ENCODE measurements at regions not wholly inside any gene's neighbourhood (a gene's known extent, or its start where the extent isn't known, plus 50 kb on each side); places are given as distances from the start of the nearest gene placed in this dataset.
"Not testable (repeated sequence)": the region's sequence is repeated elsewhere in the genome, so short reads cannot be mapped to it uniquely, and the experiment has no call there.

GRCh38 chr3:33957176-33957575 is 158.7 kb downstream of the PDCD6IP start:
- no peak for DNase-seq

GRCh38 chr3:33958661-33959060 is 160.2 kb downstream of the PDCD6IP start:
- no peak for DNase-seq

- no peak for DNase-seq
Measured at GRCh38 chr3:33962396-33962795, 164.0 kb downstream of the PDCD6IP start.

- DNase-seq, result not testable (repeated sequence)
Measured at GRCh38 chr3:33970180-33970579, 171.8 kb downstream of the PDCD6IP start.

- DNase-seq, result no peak
Measured at GRCh38 chr3:33971055-33971454, 172.6 kb downstream of the PDCD6IP start.

- no peak for DNase-seq
Measured at GRCh38 chr3:33975463-33975862, 177.0 kb downstream of the PDCD6IP start.

GRCh38 chr3:33977227-33977626 is 178.8 kb downstream of the PDCD6IP start:
- DNase-seq, result no peak

- no peak for DNase-seq
Measured at GRCh38 chr3:33980252-33980651, 181.8 kb downstream of the PDCD6IP start.

GRCh38 chr3:33982269-33982798 is 183.9 kb downstream of the PDCD6IP start:
- DNase-seq, result no peak

- DNase-seq, result not testable (repeated sequence)
Measured at GRCh38 chr3:33982949-33983348, 184.5 kb downstream of the PDCD6IP start.

- no peak for DNase-seq
Measured at GRCh38 chr3:33989229-33989628, 190.8 kb downstream of the PDCD6IP start.

GRCh38 chr3:33991673-33992072 is 193.2 kb downstream of the PDCD6IP start:
- no peak for DNase-seq

- no peak for DNase-seq
Measured at GRCh38 chr3:33993631-33994030, 195.2 kb downstream of the PDCD6IP start.

- no peak for DNase-seq
Measured at GRCh38 chr3:33994568-33994967, 196.1 kb downstream of the PDCD6IP start.

- DNase-seq, result no peak
Measured at GRCh38 chr3:34000301-34000700, 201.9 kb downstream of the PDCD6IP start.

GRCh38 chr3:34001022-34001421 is 202.6 kb downstream of the PDCD6IP start:
- DNase-seq, result no peak

- no peak for DNase-seq
Measured at GRCh38 chr3:34001990-34002389, 203.6 kb downstream of the PDCD6IP start.

GRCh38 chr3:34002569-34003100 is 204.2 kb downstream of the PDCD6IP start:
- DNase-seq, result no peak

- DNase-seq, result no peak
Measured at GRCh38 chr3:34005886-34006285, 207.5 kb downstream of the PDCD6IP start.

GRCh38 chr3:34008191-34008590 is 209.8 kb downstream of the PDCD6IP start:
- DNase-seq, result no peak

GRCh38 chr3:34008836-34009809 is 210.7 kb downstream of the PDCD6IP start:
- DNase-seq, result no peak

- no peak for DNase-seq
Measured at GRCh38 chr3:34011171-34012101, 213.0 kb downstream of the PDCD6IP start.

- peak; percentile 50 for DNase-seq
Measured at GRCh38 chr3:34012102-34012461, 213.7 kb downstream of the PDCD6IP start.

Data from MV-4-11 (cell line).